COLO829 (cell line): ENCODE measurements at regions not wholly inside any gene's neighbourhood (a gene's known extent, or its start where the extent isn't known, plus 50 kb on each side); places are given as distances from the start of the nearest gene placed in this dataset.
"Not testable (repeated sequence)": the region's sequence is repeated elsewhere in the genome, so short reads cannot be mapped to it uniquely, and the experiment has no call there.

Source experiments
- DNase-seq: peaks from one replicate; pipeline ENCODE4 v3.0.0; 2012; ENCODE audit warnings: low spot score

DNA sequence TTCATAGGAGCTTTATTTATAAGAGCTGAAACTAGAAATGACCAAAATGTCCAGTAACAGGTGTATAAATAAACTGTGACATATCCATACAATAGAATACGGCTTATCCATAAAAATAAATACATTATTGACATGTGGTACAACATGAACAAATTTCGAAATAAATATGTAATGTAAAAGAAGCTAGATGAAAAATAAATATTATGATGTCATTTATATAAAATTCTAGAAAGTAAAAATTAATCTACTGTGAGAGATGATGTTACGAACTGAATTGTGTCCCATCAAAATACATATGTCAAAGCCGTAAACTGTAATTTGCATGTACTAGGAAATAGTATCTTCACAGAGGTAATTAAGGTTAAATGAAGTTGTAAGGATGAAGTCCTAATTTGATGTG is 1104.9 kb downstream of the NSUN3 start:
- no peak for DNase-seq

DNA sequence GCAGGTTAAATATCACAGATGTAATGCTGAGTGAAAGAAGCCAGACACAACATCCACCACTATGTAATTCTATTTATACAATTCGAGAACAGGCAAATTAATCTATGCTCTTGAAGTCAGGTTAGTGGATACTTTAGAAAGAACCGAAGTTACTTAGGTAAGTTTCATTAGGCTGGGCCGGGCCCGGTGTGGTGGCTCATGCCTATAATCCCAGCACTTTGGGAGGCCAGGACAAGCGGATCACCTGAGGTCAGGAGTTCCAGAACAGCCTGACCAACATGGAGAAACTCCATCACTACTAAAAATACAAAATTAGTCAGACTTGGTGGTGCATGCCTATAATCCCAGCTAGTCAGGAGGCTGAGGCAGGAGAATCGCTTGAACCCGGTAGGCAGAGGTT is 1105.7 kb downstream of the NSUN3 start:
- DNase-seq = no peak

DNA sequence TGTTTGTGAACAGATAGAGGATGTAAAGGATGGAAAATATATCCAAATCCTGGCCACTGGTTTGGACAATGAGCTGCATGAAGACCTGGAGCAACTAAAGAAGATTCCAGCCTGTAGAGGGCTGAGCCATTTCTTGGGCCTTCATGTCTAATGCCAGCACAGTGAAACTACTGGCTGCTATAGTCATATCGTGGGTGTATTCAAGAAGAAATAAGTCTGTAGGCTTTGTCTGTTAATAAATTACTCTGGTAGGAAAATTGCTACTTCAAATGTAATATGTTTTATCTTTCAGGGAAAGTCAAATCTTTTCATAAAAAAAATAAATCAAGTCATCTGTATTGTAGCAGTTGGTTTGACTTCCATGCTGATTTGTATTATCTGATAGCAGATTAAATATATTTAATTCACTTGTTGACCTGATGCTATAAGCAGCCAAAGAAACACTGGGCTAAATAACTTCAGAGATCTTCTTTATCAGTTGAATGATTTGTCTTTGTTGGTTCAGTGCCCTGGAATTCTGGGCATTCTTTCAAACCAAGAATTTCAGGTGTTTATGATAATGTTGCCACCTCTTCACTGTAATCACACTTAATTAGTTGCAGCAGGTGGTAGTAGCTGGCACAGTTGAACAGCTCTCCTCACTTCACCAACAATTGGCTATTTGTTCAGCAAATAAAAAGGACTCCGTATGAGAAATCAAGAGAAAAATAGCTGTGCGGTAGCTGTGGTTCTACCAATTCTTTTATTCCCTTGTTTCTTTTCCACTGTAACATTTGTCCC is 1109.5 kb downstream of the NSUN3 start:
- no peak for DNase-seq

GRCh38 chr3:95177096-95177495 is 1114.2 kb downstream of the NSUN3 start:
- no peak for DNase-seq

- DNase-seq = no peak
These were observed 1121.2 kb downstream of the NSUN3 start for GRCh38 chr3:95184038-95184437.

GRCh38 chr3:95189348-95189747 is 1126.5 kb downstream of the NSUN3 start:
- no peak for DNase-seq

DNA sequence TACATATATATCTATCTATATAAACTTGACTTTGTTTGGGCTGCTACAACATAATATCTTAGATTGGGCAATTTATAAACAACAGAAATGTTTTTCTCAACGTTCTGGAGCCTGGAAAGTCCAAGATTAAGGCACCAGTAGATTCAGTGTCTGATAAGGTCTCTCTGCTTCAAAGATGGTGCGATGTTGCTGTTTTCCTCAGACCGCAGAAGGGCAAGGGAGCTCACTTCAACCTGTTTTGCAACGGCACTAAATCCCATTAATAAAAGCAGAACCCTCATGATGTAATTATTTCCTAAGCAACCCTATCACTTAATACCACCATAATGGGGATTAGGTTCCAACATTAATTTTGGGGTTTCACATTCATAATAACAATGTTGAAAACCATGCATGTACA is 1134.8 kb downstream of the NSUN3 start:
- DNase-seq = no peak

- no peak for DNase-seq
These were observed 1137.5 kb downstream of the NSUN3 start for GRCh38 chr3:95200384-95200783.

- no peak for DNase-seq
These were observed 1148.0 kb downstream of the NSUN3 start for GRCh38 chr3:95210878-95211277.

DNA sequence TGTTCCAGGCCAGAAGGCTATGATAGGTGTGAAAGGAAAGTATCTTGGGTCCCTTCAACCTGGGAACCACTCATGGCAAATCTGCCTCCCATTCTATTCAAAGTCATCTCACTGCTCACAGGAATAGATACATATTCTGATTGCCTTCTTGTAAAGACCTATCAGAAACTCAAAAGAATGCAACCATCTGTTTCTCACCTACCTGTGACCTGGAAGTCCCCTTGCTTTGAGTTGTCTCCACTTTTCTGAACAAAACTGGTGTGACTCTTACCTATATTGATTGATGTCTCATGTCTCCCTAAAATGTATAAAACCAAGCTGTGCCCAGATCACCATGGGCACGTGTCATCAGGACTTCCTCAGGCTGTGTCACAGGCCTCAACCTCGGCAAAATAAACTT is 1149.3 kb downstream of the NSUN3 start:
- DNase-seq = no peak

DNA sequence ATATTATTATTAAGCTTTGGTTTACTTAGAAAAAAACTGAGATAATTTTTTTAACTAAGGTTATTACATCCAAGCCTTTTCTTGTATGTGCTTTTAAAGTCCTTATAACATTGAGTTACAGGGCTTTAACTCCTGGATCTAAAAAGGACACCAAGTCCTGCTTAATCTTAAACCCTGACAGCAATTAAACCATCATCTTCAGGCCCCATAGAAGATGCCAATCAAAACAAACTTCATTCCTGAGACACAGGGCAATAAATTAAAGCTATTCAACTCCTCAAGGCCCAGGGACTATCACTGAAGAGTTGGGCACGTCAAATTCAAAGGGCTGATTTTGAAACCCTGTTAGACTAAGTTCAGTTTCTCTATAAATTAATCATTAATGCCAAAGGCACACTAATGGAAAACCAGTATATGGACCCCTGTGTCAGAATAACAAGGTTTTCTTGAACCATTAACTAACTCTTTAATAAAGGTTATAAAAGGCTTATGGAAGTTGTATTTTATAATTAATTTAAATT is 1152.6 kb downstream of the NSUN3 start:
- no peak for DNase-seq

GRCh38 chr3:95217661-95218060 is 1154.8 kb downstream of the NSUN3 start:
- DNase-seq = no peak

GRCh38 chr3:95218484-95218883 is 1155.6 kb downstream of the NSUN3 start:
- no peak for DNase-seq

- DNase-seq = no peak
These were observed 1163.6 kb downstream of the NSUN3 start for GRCh38 chr3:95226437-95226836.

DNA sequence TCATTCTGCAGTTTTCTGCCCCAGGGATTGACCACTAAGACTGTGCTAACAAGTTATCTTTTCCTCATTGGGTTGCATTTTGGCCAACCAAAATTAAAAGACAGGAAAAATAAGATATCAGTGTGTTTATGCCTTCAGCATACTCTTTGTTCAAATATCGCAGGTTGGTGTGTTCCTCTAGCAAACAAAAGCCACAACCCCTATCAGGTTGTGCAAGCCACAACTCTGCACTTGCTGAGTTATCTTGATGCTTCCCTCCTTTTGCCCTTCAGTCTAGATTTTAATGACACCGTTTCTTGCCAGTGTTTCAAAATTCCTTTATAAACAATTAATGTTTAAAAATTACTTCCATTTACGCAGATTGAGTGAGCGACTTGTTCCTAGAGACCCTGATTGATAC is 1164.2 kb downstream of the NSUN3 start:
- no peak for DNase-seq

GRCh38 chr3:95228416-95228815 is 1165.6 kb downstream of the NSUN3 start:
- DNase-seq = no peak

- no peak for DNase-seq
These were observed 1173.1 kb downstream of the NSUN3 start for GRCh38 chr3:95235916-95236315.

DNA sequence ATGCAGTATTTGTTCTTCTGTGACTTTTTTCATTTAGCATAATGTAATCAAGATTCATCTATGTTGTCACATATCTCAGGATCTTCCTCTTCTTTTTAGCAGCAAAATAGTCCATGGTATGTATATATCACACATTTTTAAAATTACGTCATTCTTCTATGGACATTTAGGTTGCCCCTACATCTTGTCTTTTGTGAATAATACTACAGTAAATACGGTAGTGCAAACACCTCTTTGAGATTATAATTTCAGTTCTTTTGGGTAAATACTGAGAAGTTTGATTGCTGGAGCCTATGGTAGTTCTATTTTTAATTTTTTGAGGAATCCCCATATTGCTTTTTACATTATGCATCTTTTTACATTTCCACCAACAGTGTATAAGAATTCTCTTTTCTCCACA is 1174.9 kb downstream of the NSUN3 start:
- DNase-seq = no peak

- DNase-seq = no peak
These were observed 1177.5 kb downstream of the NSUN3 start for GRCh38 chr3:95240395-95240794.

- DNase-seq = not testable (repeated sequence)
These were observed 1178.4 kb downstream of the NSUN3 start for GRCh38 chr3:95241256-95241655.

DNA sequence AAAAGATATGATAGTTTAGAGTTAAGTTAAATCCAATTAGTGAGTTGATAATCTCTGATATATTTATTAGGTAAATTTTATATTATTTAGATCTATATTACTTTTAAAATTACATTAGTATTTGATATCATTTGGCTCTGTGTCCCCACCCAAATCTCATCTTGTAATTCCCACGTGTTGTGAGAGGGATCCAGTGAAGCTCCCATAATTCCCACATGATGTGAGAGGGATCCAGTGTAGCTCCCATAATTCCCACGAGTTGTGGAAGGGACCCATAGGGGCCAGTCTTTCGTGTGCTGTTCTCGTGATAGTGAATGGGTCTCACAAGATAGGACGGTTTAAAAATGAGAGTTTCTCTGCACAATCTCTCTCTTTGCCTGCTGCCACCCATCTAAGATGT is 1183.6 kb downstream of the NSUN3 start:
- no peak for DNase-seq

DNA sequence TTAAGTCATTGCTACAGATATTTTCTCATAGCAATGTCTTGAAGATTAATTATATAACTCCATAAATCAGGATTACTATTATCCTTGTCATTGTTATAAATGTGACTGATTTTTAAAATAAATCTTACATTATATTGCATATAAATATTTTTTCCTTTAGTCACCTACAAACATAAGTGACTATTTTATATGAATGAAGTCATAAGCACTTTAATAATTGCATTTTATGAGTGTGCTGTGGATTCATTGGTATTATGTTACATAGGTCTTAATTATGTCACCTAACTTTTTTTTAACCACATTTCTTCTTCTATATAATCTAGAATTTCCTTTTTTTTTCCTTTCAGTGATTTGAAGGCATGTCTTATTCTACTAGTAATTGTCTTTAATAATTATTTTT is 1191.2 kb downstream of the NSUN3 start:
- no peak for DNase-seq

DNA sequence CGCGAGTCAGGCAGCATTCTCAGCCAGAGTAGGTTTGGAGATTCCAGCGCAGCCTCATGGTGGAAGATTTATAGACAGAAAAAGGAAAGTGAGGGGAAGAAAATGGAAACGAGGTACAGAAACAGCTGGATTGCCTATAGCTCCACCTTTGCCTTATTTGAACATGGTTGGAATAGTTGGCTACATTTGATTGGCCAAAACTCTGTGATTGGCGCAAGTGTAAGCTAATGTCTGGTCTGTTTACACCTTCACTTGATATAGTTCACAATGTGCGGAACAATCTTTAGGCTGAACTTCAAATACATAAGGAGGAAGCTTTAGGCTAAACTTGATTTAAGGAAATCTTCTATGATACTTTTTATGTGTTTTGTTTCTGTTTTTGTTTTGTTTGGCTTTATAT is 1191.9 kb downstream of the NSUN3 start:
- DNase-seq = no peak

- no peak for DNase-seq
These were observed 1202.3 kb downstream of the NSUN3 start for GRCh38 chr3:95265129-95265528.
